NCI-H128 (cell line): ENCODE measurements at regions not wholly inside any gene's neighbourhood (a gene's known extent, or its start where the extent isn't known, plus 50 kb on each side); places are given as distances from the start of the nearest gene placed in this dataset.

Source experiments
- DNase-seq: peaks from one replicate; lab custom pipeline; 2025; ENCODE audit not compliant: unreplicated experiment; lab: John Stamatoyannopoulos, UW

DNA sequence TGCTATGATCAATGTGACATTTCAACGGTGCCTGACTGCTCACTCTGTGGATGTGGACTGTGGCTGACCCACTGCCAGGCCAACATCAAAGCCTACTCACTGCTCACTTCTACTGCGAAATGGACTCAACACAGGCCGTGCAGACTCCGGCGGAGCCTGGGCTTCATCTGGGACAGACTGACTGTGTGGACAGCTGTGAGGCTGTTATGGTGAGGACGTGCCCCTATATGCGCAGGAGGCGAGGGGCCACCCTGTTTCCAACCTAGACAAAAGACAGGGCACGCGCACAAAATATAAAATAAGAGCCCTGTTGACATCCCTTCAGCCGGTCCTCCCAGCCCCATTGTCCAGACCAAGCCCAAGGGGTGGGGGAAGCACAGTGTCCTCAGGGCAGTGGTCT, 514.4 kb upstream of the RAB6C start:
- no peak for DNase-seq

- DNase-seq, result no peak
These were observed 513.1 kb upstream of the RAB6C start for GRCh38 chr2:129466389-129466788.

GRCh38 chr2:129467012-129467779, 512.3 kb upstream of the RAB6C start:
- no peak for DNase-seq

DNA sequence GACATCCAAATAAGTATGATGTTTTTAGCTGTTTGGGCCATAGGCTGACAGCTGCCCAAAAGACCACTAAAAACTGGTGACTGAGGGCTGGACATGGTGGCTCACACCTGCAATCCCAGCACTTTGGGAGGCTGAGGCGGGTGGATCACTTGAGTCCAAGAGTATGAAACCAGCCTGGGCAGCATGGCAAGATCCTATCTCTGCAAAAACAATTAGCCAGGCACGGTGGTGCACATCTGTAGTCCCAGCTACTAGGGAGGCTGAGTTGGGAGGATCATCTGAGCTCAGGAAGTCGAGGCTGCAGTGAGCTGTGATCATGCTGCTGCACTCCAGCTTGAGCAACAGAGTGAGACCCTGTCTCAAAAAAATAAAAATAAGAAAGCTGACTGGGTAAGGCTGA, 511.5 kb upstream of the RAB6C start:
- no peak for DNase-seq

DNA sequence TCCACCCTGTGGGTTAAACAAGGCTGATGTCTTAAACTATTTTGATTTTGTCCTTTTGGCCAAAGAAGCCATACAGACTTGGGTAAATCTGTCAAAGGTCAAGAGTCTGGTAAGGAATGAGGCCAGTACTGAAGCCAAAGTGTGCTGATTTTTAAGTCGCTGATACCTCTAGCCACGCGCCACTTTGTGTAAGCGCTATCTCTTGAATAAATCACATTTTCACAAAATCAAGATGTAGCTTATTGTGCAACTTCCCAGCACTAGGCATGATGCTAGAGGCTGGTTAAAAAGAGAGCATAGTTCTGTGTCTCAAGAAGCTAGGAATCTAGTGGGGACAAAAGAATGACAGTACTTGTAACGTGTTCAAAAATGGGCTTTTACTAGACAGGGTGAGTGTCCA, 510.6 kb upstream of the RAB6C start:
- no peak for DNase-seq

DNA sequence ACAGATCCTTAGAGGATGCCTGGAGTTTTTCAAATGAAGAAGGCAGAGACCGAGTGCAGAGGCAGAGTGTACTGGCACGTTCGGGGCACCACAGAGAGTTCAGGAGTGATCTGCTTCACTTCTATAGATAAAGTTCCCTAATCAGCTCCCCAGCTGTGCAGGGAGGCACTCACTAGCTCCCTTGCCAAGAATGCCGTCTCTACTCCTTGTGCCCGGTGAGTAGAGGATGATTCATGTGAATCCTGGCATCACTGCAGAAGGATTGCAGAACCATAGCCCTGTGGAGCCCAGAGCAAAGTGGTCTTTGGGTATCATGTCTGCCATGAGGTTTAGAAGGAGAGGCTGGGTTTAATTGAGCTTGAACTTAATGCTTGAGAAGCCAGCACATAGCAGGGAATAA, 510.1 kb upstream of the RAB6C start:
- DNase-seq, result no peak

- DNase-seq, result no peak
These were observed 509.6 kb upstream of the RAB6C start for GRCh38 chr2:129469871-129470270.

GRCh38 chr2:129478902-129479517, 500.5 kb upstream of the RAB6C start:
- no peak for DNase-seq

DNA sequence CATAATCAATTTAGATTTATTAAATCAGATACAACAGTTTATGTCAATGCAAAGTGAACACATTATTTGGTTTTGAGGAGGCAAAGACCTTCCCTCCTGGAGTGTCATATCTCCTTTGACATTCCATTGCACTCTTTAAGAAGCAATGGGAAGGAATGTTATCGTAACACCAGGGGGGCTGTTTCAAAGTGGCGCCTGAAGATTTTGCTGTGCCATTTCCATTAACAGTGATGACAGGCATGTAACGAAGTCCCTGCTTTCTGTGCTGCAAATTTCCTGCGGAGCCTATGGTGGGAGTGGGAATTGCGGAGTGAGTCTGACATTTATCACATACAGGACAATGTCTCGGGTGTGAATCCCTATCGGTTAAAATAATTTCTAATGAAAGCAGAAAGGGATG, 499.6 kb upstream of the RAB6C start:
- no peak for DNase-seq

DNA sequence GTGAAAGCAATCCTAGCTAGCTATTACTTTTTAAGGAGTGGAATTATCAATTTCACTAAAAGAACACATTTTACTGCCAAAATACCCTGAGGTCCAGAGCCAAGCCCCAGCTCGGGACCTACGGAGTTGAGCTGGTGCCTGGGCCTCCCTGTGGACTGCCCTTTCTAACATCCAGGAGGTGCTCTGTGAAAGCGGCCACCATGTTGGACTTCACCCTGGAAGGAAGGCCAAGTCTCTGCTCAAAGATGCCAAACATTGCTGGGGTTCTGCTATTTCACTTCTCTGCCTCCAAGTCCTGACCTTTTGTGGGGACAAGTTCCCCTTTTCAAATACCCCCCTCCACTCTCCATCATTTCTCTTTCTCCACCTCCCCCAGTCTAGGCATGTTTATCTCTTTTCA, 498.7 kb upstream of the RAB6C start:
- DNase-seq, result no peak

DNA sequence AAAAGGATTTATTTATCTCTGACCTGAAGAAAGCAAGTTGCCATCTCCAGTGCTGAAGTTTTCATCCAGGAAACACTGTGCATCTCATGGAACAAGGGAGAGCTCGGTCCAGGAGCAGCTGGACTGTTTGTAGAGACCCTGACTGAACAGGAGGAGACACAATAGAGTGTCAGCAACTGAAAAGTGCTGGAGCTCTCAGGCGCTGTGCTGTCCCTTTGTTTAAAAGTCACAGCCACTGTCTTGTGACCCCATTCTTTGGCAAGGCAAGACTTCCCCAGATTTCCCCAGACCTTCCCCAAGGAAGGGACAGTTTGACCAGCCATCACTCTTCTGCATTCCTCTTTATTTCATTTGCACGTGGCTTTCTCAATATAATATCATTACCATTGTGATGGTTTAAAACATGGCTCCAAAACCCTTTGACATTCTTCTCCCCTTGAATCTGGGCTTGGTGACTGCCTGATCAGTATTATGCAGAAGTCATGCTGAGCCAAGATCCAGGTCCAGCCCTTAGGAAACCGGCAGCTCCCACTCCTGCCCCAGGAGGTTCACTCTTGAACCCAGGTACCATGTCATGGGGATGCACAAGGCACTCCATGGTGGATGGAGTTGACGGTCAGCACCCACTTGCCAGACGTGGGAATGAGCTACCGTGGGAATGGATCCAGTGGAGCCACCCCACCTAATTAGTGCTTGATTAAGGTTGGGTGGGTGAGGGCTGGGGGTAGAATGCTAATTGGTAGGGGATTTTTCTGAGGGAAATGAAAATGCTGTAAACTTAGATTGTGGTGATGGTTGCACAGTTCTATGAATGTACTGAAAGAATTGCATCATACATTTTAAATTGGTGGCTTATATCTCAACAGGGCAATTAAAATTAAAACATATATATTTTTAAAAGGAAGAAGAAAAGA, 497.9 kb upstream of the RAB6C start:
- DNase-seq, result no peak

- DNase-seq, result no peak
These were observed 496.8 kb upstream of the RAB6C start for GRCh38 chr2:129482626-129483025.

- no peak for DNase-seq
These were observed 496.1 kb upstream of the RAB6C start for GRCh38 chr2:129483366-129483765.

- DNase-seq, result no peak
These were observed 494.2 kb upstream of the RAB6C start for GRCh38 chr2:129484999-129485897.

DNA sequence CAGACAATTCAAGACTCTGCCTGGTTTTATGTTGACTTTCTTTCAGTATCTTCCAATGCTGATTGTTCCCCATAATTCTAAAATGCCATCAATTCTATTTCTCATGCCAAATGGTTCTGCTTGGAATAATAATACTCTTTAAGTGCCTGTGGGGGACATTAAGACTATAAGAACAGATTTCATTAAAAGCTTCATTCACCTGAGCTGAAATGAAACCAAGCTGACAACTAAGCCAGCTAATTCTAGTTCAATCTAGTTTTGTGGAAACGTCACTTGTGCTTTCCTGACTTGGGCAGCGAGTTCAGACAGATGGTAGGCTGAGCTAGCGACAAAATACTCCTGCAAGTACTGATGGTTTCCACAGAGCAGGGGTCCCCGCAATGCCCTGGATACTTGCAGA, 491.1 kb upstream of the RAB6C start:
- DNase-seq, result no peak

- DNase-seq, result no peak
These were observed 488.8 kb upstream of the RAB6C start for GRCh38 chr2:129490641-129491040.

DNA sequence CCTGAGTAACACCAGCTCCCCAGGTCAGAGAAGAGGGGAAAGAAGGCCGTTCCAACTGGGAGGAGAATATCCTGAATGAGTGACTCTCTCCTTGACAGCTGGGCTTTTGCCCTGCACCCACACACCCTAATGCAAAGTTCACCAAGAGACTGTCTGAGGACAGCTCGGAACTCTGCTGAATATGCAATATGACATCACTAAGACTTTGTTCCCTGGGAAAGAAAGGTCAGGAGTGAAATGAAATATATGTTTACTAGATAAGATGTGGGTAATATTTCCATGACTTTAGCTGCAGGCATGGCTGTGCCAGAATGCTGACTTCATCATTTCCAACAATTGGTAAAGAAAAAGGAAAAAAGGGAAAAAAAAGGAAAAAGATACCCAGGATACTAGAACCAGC, 488.2 kb upstream of the RAB6C start:
- DNase-seq, result no peak

- no peak for DNase-seq
These were observed 486.9 kb upstream of the RAB6C start for GRCh38 chr2:129492548-129492947.

DNA sequence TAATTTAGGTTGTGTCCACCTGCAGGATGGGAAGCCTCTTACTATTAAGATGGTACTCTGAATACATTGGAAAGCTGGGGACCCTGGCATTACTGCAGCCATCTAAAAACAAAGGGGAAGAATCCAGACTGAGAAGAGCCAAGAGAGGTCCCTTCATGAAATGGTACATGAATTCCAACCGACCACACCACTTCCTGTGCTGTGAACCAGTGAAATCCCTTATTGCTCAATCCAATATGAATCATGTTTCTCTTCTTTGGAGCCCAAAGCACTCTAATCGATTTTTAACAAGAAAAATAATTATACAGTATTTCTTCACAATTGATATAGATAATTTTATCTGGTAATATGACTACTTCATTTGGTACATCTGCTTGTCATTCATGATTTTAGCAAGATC, 479.7 kb upstream of the RAB6C start:
- DNase-seq, result no peak

GRCh38 chr2:129502781-129503180, 476.7 kb upstream of the RAB6C start:
- DNase-seq, result no peak

DNA sequence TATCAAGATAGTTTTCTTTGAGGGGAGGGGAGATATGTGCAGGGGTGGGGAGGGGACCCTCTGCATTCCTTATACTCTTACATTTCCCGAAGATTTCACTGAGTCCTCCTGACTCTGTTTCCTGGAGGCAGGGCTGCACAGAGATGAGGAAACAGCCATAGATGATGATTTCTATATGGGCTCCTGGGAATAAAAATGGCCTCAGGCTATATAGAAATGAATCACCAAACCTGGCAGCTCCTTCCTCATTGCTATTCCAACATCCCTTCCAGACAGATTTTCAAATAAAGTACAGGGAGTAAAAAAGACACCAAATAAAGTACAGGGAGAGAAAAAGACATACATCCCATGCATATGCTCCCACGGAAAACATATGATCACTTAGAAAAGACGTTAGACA, 474.8 kb upstream of the RAB6C start:
- no peak for DNase-seq
